ENCODE measurements at regions not wholly inside any gene's neighbourhood (a gene's known extent, or its start where the extent isn't known, plus 50 kb on each side); places are given as distances from the start of the nearest gene placed in this dataset.

DNA sequence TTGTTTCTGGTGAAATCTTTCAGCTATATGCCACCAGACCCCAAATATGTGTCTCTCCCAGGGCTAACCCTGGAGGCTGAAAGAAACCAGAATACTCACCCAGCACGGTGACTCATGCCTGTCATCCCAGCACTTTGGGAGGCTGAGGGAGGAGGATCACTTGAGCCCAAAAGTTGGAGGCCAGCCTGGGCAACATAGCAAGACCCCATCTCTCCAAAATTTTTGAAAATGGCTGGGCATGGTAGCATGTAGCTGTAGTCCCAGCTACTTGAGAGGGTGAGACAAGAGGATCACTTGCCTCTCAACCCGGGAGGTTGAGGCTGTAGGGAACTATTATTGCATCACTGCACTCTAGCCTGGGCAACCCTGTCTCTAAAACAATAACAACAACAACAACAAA is 76.1 kb upstream of the UQCRFS1 start:
- TF ChIP-seq YY1 (IDR thresholded peaks at IDR 0.05; ENCODE audit: extremely low read depth, insufficient replicate concordance, low read depth, low read length) (no peak), EZH2 (IDR thresholded peaks at IDR 0.05) (no peak), JUND (IDR thresholded peaks at IDR 0.05) (no peak), CBX3 (IDR thresholded peaks at IDR 0.05; ENCODE audit: low read depth) (no peak), POLR2A (IDR thresholded peaks at IDR 0.05; ENCODE audit: borderline replicate concordance, extremely low read depth, insufficient read depth, insufficient read length) (no peak), ZNF274 (IDR thresholded peaks at IDR 0.05; ENCODE audit: low read depth, low read length) (no peak), FOSL1 (IDR thresholded peaks at IDR 0.05; ENCODE audit: low read depth) (no peak)
- TF ChIP-seq, protein P1, sequence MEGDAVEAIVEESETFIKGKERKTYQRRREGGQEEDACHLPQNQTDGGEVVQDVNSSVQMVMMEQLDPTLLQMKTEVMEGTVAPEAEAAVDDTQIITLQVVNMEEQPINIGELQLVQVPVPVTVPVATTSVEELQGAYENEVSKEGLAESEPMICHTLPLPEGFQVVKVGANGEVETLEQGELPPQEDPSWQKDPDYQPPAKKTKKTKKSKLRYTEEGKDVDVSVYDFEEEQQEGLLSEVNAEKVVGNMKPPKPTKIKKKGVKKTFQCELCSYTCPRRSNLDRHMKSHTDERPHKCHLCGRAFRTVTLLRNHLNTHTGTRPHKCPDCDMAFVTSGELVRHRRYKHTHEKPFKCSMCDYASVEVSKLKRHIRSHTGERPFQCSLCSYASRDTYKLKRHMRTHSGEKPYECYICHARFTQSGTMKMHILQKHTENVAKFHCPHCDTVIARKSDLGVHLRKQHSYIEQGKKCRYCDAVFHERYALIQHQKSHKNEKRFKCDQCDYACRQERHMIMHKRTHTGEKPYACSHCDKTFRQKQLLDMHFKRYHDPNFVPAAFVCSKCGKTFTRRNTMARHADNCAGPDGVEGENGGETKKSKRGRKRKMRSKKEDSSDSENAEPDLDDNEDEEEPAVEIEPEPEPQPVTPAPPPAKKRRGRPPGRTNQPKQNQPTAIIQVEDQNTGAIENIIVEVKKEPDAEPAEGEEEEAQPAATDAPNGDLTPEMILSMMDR (IDR thresholded peaks at IDR 0.05 in 2 of 3, conservative IDR thresholded peaks at IDR 0.05 in 1 of 3; ENCODE audit: borderline replicate concordance in 1 of 3, insufficient read depth in 1 of 3, low read depth in 2 of 3, low read length in 2 of 3) = no peak
- TF ChIP-seq, protein P2, sequence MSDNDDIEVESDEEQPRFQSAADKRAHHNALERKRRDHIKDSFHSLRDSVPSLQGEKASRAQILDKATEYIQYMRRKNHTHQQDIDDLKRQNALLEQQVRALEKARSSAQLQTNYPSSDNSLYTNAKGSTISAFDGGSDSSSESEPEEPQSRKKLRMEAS (IDR thresholded peaks at IDR 0.05) = no peak
